Right cardiac atrium (tissue), 5 donors: ENCODE measurements at regions not wholly inside any gene's neighbourhood (a gene's known extent, or its start where the extent isn't known, plus 50 kb on each side); places are given as distances from the start of the nearest gene placed in this dataset.

ENCODE experiments used
- ATAC-seq, 2 donors: fragments of 200-7000 bp; cut with Tn5 transposase; one replicate each; pipeline versions ENCODE4 v1.8.0 to v1.9.1; 2020; ENCODE audit warnings: moderate library complexity in 2 of 2, mild to moderate bottlenecking in 1 of 2
- DNase-seq, 3 donors: peaks; one replicate each; pipeline ENCODE4 v3.0.0-alpha.2; 2020
- H3K27ac ChIP-seq: one replicate; pipeline ENCODE4 v1.5.1; 2013; ENCODE audit warnings: mild to moderate bottlenecking, low read length, control low read depth, moderate library complexity
- H3K27me3 ChIP-seq: one replicate; pipeline ENCODE4 v1.6.1; 2013; ENCODE audit not compliant: control insufficient read depth, insufficient read depth
- H3K4me1 ChIP-seq: one replicate; pipeline ENCODE4 v1.6.1; 2013; ENCODE audit warnings: low read length; ENCODE audit not compliant: control insufficient read depth, insufficient read depth
- H3K4me3 ChIP-seq: one replicate; pipeline ENCODE4 v1.5.1; 2013; ENCODE audit warnings: low read length, control low read depth
- H3K9me3 ChIP-seq: one replicate; pipeline ENCODE4 v1.6.1; 2013; ENCODE audit warnings: low read length; ENCODE audit not compliant: control insufficient read depth
- WGBS: extraction: QIAGEN DNeasy Blood & Tissue Kit; methylation state at CpG from one replicate; pipeline ENCODE4 v1.1.7; 2013; 5-methylcytosine and 5-hydroxymethylcytosine counted together
- intact Hi-C, 4 donors: fragments of 100-400 bp; cut with DNase I; formaldehyde crosslinking; loops; one replicate each; pipeline versions ENCODE4 v1.11.0 to v1.14.0; 2022 to 2023
- donor health status: healthy with polysubstance abuse.
- donor health status: DM: no; HTN: yes; CAD: no.
- donor health status: DM: no; HTN: no; CAD: no.
- donor health status: DM: no; HTN: yes; CAD: no; lungs with severe emphysema.
- donor health status: DM: yes; HTN: yes; CAD: no.

GRCh38 chr16:61194573-61194972 is 841.7 kb downstream of the CDH8 start:
- no peaks in the 10 kb centered on the region for H3K9me3 ChIP-seq
- no peak for ATAC-seq

GRCh38 chr16:61182391-61182790 is 853.8 kb downstream of the CDH8 start:
- Histone ChIP-seq H3K4me3 (no peak overlapping the region), H3K27me3 (no peaks in the 10 kb centered on the region), H3K27ac (no peak overlapping the region), H3K9me3 (no peaks in the 10 kb centered on the region), H3K4me1 (no peaks in the 10 kb centered on the region)
- 53% methylated on average over 1 of the region's 1 CpG for WGBS
- ATAC-seq, result no peak
- DNase-seq, result no peak
- intact Hi-C loops, result no loop called here

More at GRCh38 chr16:61194573-61194972, 841.7 kb downstream of the CDH8 start:
- H3K27ac ChIP-seq, result no peak overlapping the region
- intact Hi-C loops, result no loop called here
- H3K4me1 ChIP-seq, result peaks cover 1% of the 10 kb centered on the region
- no peaks in the 10 kb centered on the region for H3K27me3 ChIP-seq
- no peak for DNase-seq
- no peak overlapping the region for H3K4me3 ChIP-seq

DNA sequence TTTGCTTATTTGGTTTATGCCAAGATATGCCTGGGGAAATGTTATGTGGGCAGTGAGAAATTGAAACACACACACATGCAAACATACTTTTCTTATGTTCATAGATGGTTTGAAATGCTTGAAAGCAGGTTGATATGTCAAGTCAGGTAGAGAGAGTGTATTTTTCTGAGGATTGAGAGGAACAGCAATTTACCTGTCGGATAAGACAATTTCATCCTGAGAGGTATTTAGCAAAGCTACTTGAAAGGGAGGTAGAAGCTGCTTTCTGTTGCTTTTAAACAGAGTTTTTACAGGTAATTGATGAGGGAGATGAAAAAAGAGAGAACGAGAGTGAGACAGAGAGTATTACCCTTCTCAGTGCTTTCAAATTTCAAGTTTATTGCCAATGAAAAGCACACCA is 854.3 kb downstream of the CDH8 start:
- H3K27me3 ChIP-seq, result no peaks in the 10 kb centered on the region
- H3K4me1 ChIP-seq, result no peaks in the 10 kb centered on the region
- H3K27ac ChIP-seq, result no peak overlapping the region
- WGBS, result 80% methylated on average over 2 of the region's 2 CpGs
- ATAC-seq (no peak), DNase-seq (no peak)
- H3K9me3 ChIP-seq, result no peaks in the 10 kb centered on the region
- intact Hi-C loops, result no loop called here
- no peak overlapping the region for H3K4me3 ChIP-seq

DNA sequence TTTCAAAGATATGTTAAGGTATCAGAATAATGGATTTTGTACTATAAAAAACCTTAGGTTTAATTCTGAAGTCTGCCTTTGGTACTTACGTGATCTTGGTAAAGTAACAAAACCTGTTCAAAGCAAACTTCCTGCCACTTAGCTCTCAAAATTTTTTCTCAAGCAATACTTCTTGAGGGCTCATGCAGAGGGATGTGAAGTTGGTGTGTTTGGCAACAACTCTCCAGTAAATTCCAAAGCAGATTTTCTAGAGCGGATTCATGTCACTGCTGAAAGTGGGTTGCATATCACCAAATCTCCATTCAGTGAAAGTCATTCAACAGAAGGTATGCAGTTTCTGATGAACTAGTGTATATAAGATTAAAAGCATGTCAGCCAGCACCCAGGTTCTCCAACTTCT is 856.7 kb downstream of the CDH8 start:
- Histone ChIP-seq H3K27me3 (no peaks in the 10 kb centered on the region), H3K27ac (no peak overlapping the region), H3K4me1 (no peaks in the 10 kb centered on the region), H3K9me3 (no peaks in the 10 kb centered on the region), H3K4me3 (no peak overlapping the region)
- DNase-seq, result no peak
- ATAC-seq, result no peak
- intact Hi-C loops, result no loop called here
- WGBS, result 87% methylated on average over 2 of the region's 2 CpGs

- Histone ChIP-seq H3K27me3 (no peaks in the 10 kb centered on the region), H3K9me3 (no peaks in the 10 kb centered on the region), H3K4me3 (no peak overlapping the region), H3K27ac (no peak overlapping the region), H3K4me1 (no peaks in the 10 kb centered on the region)
- DNase-seq (no peak), ATAC-seq (peak in 1 of 2 donors; percentile 65)
- WGBS, result 63% methylated on average over 3 of the region's 3 CpGs
- intact Hi-C loops, result no loop called here
Measured at GRCh38 chr16:61165797-61166196, 870.4 kb downstream of the CDH8 start.

- H3K4me3 ChIP-seq, result no peak overlapping the region
- no peaks in the 10 kb centered on the region for H3K4me1 ChIP-seq
- no peak overlapping the region for H3K27ac ChIP-seq
- H3K9me3 ChIP-seq, result no peaks in the 10 kb centered on the region
- WGBS, result 83% methylated on average over 4 of the region's 4 CpGs
- no peak for DNase-seq
- no peak for ATAC-seq
- intact Hi-C loops, result no loop called here
- no peaks in the 10 kb centered on the region for H3K27me3 ChIP-seq
Measured at GRCh38 chr16:61150351-61150750, 885.9 kb downstream of the CDH8 start.

GRCh38 chr16:61149709-61150108 is 886.5 kb downstream of the CDH8 start:
- 65% methylated on average over 5 of the region's 5 CpGs for WGBS
- H3K9me3 ChIP-seq, result no peaks in the 10 kb centered on the region
- no peak for ATAC-seq
- no peak for DNase-seq
- no peaks in the 10 kb centered on the region for H3K27me3 ChIP-seq
- intact Hi-C loops, result no loop called here
- H3K4me3 ChIP-seq, result no peak overlapping the region
- H3K27ac ChIP-seq, result no peak overlapping the region
- no peaks in the 10 kb centered on the region for H3K4me1 ChIP-seq

- DNase-seq (no peak), ATAC-seq (no peak)
- no peaks in the 10 kb centered on the region for H3K4me1 ChIP-seq
- no peak overlapping the region for H3K27ac ChIP-seq
- intact Hi-C loops, result no loop called here
- no peaks in the 10 kb centered on the region for H3K9me3 ChIP-seq
- H3K27me3 ChIP-seq, result no peaks in the 10 kb centered on the region
- 65% methylated on average over 3 of the region's 3 CpGs for WGBS
- H3K4me3 ChIP-seq, result no peak overlapping the region
Measured at GRCh38 chr16:61148930-61149329, 887.3 kb downstream of the CDH8 start.

GRCh38 chr16:61146429-61146828 is 889.8 kb downstream of the CDH8 start:
- DNase-seq, result no peak
- no peak for ATAC-seq
- WGBS, result 47% methylated on average over 1 of the region's 1 CpG

DNA sequence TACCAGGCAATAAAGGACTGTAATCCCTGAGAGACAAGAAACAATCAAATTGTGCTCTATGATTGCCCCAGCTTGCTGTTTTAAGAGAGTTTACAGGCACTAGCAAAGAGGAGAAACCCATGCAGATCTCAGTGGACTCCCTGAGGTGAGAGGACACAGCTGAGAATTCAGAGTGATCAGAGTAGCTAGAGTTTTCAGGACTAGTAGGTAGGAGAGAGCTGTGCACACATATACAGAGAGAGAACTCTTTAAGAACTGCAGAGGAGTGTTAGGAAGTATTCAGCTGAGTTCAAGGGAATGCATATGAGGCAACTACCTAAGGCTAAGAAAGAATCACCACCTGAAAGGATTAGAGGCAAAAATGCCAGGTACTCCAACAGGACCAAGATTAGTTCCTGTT is 904.8 kb downstream of the CDH8 start:
- H3K27me3 ChIP-seq, result no peaks in the 10 kb centered on the region
- no peak for DNase-seq
- intact Hi-C loops, result no loop called here
- no peak for ATAC-seq
- no peak overlapping the region for H3K4me3 ChIP-seq
- no peak overlapping the region for H3K27ac ChIP-seq
- no peaks in the 10 kb centered on the region for H3K4me1 ChIP-seq
- H3K9me3 ChIP-seq, result no peaks in the 10 kb centered on the region

More at GRCh38 chr16:61146429-61146828, 889.8 kb downstream of the CDH8 start:
- intact Hi-C loops, result no loop called here
- H3K9me3 ChIP-seq, result no peaks in the 10 kb centered on the region
- no peaks in the 10 kb centered on the region for H3K4me1 ChIP-seq
- no peak overlapping the region for H3K4me3 ChIP-seq
- no peaks in the 10 kb centered on the region for H3K27me3 ChIP-seq
- no peak overlapping the region for H3K27ac ChIP-seq

DNA sequence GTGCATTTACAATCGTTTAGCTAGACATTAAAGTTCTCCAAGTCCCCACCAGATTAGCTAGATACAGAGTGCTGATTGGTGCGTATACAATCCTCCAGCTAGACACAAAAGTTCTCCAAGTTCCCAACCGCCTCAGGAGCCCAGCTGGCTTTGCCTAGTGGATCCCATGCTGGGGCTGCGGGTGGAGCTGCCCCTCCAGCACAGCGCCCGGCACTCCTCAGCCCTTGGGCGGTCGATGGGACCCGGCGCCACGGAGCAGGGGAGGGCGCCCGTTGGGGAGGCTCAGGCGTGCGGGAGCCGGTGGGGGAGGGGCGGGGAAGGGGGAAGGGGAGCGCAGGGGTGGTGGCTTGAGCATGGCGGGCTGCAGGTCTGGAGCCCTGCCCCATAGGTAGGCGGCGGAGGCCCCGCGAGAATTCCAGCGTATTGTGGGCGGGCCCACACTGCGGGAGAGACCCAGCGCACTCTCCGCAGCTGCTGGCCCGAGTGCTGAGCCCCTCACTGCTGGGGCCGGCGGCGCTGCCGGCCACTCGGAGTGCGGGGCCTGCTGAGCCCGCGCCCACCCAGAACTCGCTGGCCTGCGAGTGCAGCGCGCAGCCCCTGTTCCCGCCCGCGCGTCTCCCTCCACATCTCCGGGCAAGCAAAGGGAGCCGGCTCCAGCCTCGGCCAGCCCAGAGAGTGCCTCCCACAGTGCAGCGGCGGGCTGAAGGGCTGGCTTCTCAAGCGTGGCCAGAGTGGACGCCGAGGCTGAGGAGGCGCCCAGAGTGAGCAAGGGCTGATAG is 907.5 kb downstream of the CDH8 start:
- WGBS, result 95% methylated on average over 54 of the region's 54 CpGs
- no peaks in the 10 kb centered on the region for H3K4me1 ChIP-seq
- H3K27me3 ChIP-seq, result no peaks in the 10 kb centered on the region
- H3K27ac ChIP-seq, result no peak overlapping the region
- peak in 1 of 2 donors; percentile 48 for ATAC-seq
- H3K9me3 ChIP-seq, result no peaks in the 10 kb centered on the region
- no peak overlapping the region for H3K4me3 ChIP-seq
- peak in 2 of 3 donors; percentile 18 to 44 for DNase-seq
- intact Hi-C loops, result no loop called here

- no peak for ATAC-seq
- no peak overlapping the region for H3K27ac ChIP-seq
- H3K4me3 ChIP-seq, result no peak overlapping the region
- H3K4me1 ChIP-seq, result no peaks in the 10 kb centered on the region
- WGBS, result 63% methylated on average over 3 of the region's 3 CpGs
- no peak for DNase-seq
- no peaks in the 10 kb centered on the region for H3K27me3 ChIP-seq
- intact Hi-C loops, result no loop called here
- no peaks in the 10 kb centered on the region for H3K9me3 ChIP-seq
Measured at GRCh38 chr16:61105544-61105943, 930.7 kb downstream of the CDH8 start.
